IPS DF 19.7 (cell line): ENCODE measurements at regions not wholly inside any gene's neighbourhood (a gene's known extent, or its start where the extent isn't known, plus 50 kb on each side); places are given as distances from the start of the nearest gene placed in this dataset.
"Not testable (repeated sequence)": the region's sequence is repeated elsewhere in the genome, so short reads cannot be mapped to it uniquely, and the experiment has no call there.

Experiments used
- DNase-seq: peaks from one replicate; pipeline ENCODE4 v3.0.0-alpha.2; 2013; ENCODE audit warnings: low read depth, low spot score

GRCh38 chr5:89164703-89165102, 281.7 kb upstream of the MEF2C start:
- DNase-seq, result not testable (repeated sequence)

- DNase-seq, result no peak
Observed at GRCh38 chr5:89156226-89156625, 273.2 kb upstream of the MEF2C start.

- DNase-seq, result no peak
Observed at GRCh38 chr5:89147031-89147430, 264.0 kb upstream of the MEF2C start.

- DNase-seq, result no peak
Observed at GRCh38 chr5:89137148-89137547, 254.2 kb upstream of the MEF2C start.

- DNase-seq, result no peak
Observed at GRCh38 chr5:89133975-89134374, 251.0 kb upstream of the MEF2C start.

GRCh38 chr5:89133129-89133528, 250.1 kb upstream of the MEF2C start:
- no peak for DNase-seq

GRCh38 chr5:89130851-89131250, 247.9 kb upstream of the MEF2C start:
- DNase-seq, result no peak

GRCh38 chr5:89129941-89130340, 247.0 kb upstream of the MEF2C start:
- no peak for DNase-seq

- no peak for DNase-seq
Observed at GRCh38 chr5:89128906-89129625, 246.1 kb upstream of the MEF2C start.

GRCh38 chr5:89128092-89128491, 245.1 kb upstream of the MEF2C start:
- DNase-seq, result no peak

- DNase-seq, result no peak
Observed at GRCh38 chr5:89127191-89127590, 244.2 kb upstream of the MEF2C start.

GRCh38 chr5:89125372-89125771, 242.4 kb upstream of the MEF2C start:
- no peak for DNase-seq

GRCh38 chr5:89123581-89123980, 240.6 kb upstream of the MEF2C start:
- DNase-seq, result no peak

- DNase-seq, result no peak
Observed at GRCh38 chr5:89120719-89121118, 237.7 kb upstream of the MEF2C start.

GRCh38 chr5:89117124-89117644, 234.2 kb upstream of the MEF2C start:
- no peak for DNase-seq

- DNase-seq, result no peak
Observed at GRCh38 chr5:89110916-89111646, 228.1 kb upstream of the MEF2C start.

GRCh38 chr5:89106480-89106879, 223.5 kb upstream of the MEF2C start:
- DNase-seq, result no peak

- DNase-seq, result no peak
Observed at GRCh38 chr5:89105836-89106235, 222.9 kb upstream of the MEF2C start.

- DNase-seq, result no peak
Observed at GRCh38 chr5:89105171-89105695, 222.2 kb upstream of the MEF2C start.

- DNase-seq, result no peak
Observed at GRCh38 chr5:89098199-89098756, 215.3 kb upstream of the MEF2C start.

GRCh38 chr5:89097103-89097502, 214.1 kb upstream of the MEF2C start:
- DNase-seq, result no peak

- DNase-seq, result no peak
Observed at GRCh38 chr5:89095341-89095740, 212.4 kb upstream of the MEF2C start.
